Psoas muscle (tissue), 7 donors: ENCODE measurements at regions not wholly inside any gene's neighbourhood (a gene's known extent, or its start where the extent isn't known, plus 50 kb on each side); places are given as distances from the start of the nearest gene placed in this dataset.

Experiments
- ATAC-seq, 4 donors: fragments of 200-7000 bp; cut with Tn5 transposase; one replicate each; pipeline ENCODE4 v1.9.1; 2020; ENCODE audit warnings: moderate library complexity in 3 of 4, mild to moderate bottlenecking in 2 of 4
- DNase-seq, 2 donors: peaks; one replicate each; pipeline ENCODE4 v3.0.0-alpha.2; 2020
- H3K27ac ChIP-seq: fragments of 200-600 bp; one replicate; pipeline ENCODE4 v1.8.0; 2022
- H3K27me3 ChIP-seq, 3 donors: fragments of 200-600 bp in 1 of 3; one replicate each; pipeline versions ENCODE4 v1.6.1 to v1.8.0; 2013 to 2022; ENCODE audit warnings: low read length in 2 of 3, mild to moderate bottlenecking in 2 of 3, moderate library complexity in 1 of 3; ENCODE audit not compliant: insufficient read depth in 3 of 3
- H3K36me3 ChIP-seq, 2 donors: fragments of 200-600 bp in 1 of 2; one replicate each; pipeline versions ENCODE4 v1.6.1 to v1.8.0; 2013 to 2022; ENCODE audit warnings: low read depth in 1 of 2, mild to moderate bottlenecking in 1 of 2, moderate library complexity in 1 of 2; ENCODE audit not compliant: insufficient read depth in 1 of 2
- H3K4me1 ChIP-seq: fragments of 200-600 bp; one replicate; pipeline ENCODE4 v1.8.0; 2022
- H3K4me3 ChIP-seq: fragments of 200-600 bp; one replicate; pipeline ENCODE4 v1.8.0; 2022; ENCODE audit warnings: mild to moderate bottlenecking
- H3K9me3 ChIP-seq: fragments of 200-600 bp; one replicate; pipeline ENCODE4 v1.8.0; 2022
- WGBS, 3 donors: extraction: QIAGEN DNeasy Blood & Tissue Kit; methylation state at CpG; one replicate each; pipeline versions ENCODE4 v1.1.6 to v1.1.7; 2013; 5-methylcytosine and 5-hydroxymethylcytosine counted together
- intact Hi-C, 2 donors: fragments of 100-400 bp; cut with DNase I; formaldehyde crosslinking; loops; one replicate each; pipeline versions ENCODE4 v1.11.0 to v1.14.2; 2022
- TF ChIP-seq, protein P1 (sequence below): fragments of 200-600 bp; IDR thresholded peaks from one replicate; pipeline ENCODE4 v1.8.0; 2022; ENCODE audit warnings: antibody characterized with exemption
- donor health status: healthy with polysubstance abuse.
- donor health status: DM: no; HTN: no; CAD: no; lungs with moderate emphysema.
- donor health status: Bipolar disorder and iron deficiency.
- donor health status: healthy.
- donor health status: DM: yes; HTN: yes; CAD: no.
- donor health status: DM: no; HTN: no; CAD: no.
- donor health status: DM: yes; HTN: yes; CAD: no.

DNA sequence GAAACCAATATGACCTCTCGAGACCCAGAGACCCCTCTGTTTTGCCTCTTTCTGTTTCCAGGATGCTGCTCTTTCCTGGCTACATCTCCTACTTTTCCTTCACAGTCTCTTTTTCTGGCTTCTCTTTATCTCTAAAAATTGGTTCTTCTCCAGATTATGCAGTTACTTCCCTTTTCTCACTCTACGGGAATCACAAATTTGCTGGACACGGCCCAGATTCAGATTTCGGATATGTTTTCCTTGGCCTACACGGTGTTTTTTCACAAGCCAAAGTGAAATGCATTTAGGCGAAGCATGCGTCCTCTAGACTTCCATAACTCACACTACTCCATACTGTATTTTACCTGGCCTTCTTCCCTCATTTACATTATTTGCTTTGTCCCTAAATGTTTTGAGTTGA is 214.7 kb upstream of the MIR17HG start:
- Histone ChIP-seq H3K4me3 (no peak overlapping the region), H3K9me3 (no peaks in the 10 kb centered on the region), H3K36me3 (no peaks in the 10 kb centered on the region), H3K27me3 (no peaks in the 10 kb centered on the region), H3K27ac (no peak overlapping the region), H3K4me1 (no peaks in the 10 kb centered on the region)
- TF ChIP-seq, protein P1, sequence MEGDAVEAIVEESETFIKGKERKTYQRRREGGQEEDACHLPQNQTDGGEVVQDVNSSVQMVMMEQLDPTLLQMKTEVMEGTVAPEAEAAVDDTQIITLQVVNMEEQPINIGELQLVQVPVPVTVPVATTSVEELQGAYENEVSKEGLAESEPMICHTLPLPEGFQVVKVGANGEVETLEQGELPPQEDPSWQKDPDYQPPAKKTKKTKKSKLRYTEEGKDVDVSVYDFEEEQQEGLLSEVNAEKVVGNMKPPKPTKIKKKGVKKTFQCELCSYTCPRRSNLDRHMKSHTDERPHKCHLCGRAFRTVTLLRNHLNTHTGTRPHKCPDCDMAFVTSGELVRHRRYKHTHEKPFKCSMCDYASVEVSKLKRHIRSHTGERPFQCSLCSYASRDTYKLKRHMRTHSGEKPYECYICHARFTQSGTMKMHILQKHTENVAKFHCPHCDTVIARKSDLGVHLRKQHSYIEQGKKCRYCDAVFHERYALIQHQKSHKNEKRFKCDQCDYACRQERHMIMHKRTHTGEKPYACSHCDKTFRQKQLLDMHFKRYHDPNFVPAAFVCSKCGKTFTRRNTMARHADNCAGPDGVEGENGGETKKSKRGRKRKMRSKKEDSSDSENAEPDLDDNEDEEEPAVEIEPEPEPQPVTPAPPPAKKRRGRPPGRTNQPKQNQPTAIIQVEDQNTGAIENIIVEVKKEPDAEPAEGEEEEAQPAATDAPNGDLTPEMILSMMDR, result no peak
- 52 to 54% (median 53%) methylated on average over 7 of the region's 7 CpGs for WGBS, 3 donors
- DNase-seq, result no peak
- intact Hi-C loops, result loop anchor here in 1 of 2 donors (5.0 kb wide), 1 partner anchor 190 kb away; no protein-coding TSS in a partner anchor
- ATAC-seq, result no peak

- H3K4me1 ChIP-seq, result no peaks in the 10 kb centered on the region
- H3K36me3 ChIP-seq, result no peaks in the 10 kb centered on the region
- TF ChIP-seq, protein P1, result peak; percentile 71
- no peak overlapping the region for H3K4me3 ChIP-seq
- intact Hi-C loops, result loop anchor here in 1 of 2 donors (2.0 to 5.0 kb wide), 2 partner anchors 53 to 188 kb away; no protein-coding TSS in a partner anchor
- DNase-seq, result no peak
- WGBS, 3 donors, result 38 to 42% (median 38%) methylated on average over 11 of the region's 11 CpGs
- no peak overlapping the region for H3K27ac ChIP-seq
- peak in 3 of 4 donors; percentile 68 to 80 (median 68) for ATAC-seq
- H3K9me3 ChIP-seq, result no peaks in the 10 kb centered on the region
- no peaks in the 10 kb centered on the region for H3K27me3 ChIP-seq
Measured at GRCh38 chr13:91133941-91134802, 213.3 kb upstream of the MIR17HG start.

GRCh38 chr13:91134803-91135184 is 212.7 kb upstream of the MIR17HG start:
- ATAC-seq, result no peak
- intact Hi-C loops, result loop anchor here in 1 of 2 donors (2.0 to 5.0 kb wide), 2 partner anchors 52 to 188 kb away; no protein-coding TSS in a partner anchor
- WGBS, 3 donors, result 70 to 73% (median 70%) methylated on average over 2 of the region's 2 CpGs

GRCh38 chr13:91135376-91135775 is 212.1 kb upstream of the MIR17HG start:
- H3K36me3 ChIP-seq, result no peaks in the 10 kb centered on the region
- TF ChIP-seq, protein P1, result no peak
- ATAC-seq (no peak), DNase-seq (no peak)
- H3K27ac ChIP-seq, result no peak overlapping the region
- no peaks in the 10 kb centered on the region for H3K9me3 ChIP-seq
- H3K4me1 ChIP-seq, result no peaks in the 10 kb centered on the region
- intact Hi-C loops, result loop anchor here in 1 of 2 donors (2.0 kb wide), 1 partner anchor 51 kb away; no protein-coding TSS in a partner anchor
- H3K4me3 ChIP-seq, result no peak overlapping the region
- no peaks in the 10 kb centered on the region for H3K27me3 ChIP-seq

More at GRCh38 chr13:91134803-91135184, 212.7 kb upstream of the MIR17HG start:
- no peak overlapping the region for H3K4me3 ChIP-seq
- H3K4me1 ChIP-seq, result no peaks in the 10 kb centered on the region
- no peak for DNase-seq
- TF ChIP-seq, protein P1, result no peak
- no peaks in the 10 kb centered on the region for H3K9me3 ChIP-seq
- no peak overlapping the region for H3K27ac ChIP-seq
- H3K36me3 ChIP-seq, result no peaks in the 10 kb centered on the region
- no peaks in the 10 kb centered on the region for H3K27me3 ChIP-seq
